H9 (cell line): ENCODE measurements at regions not wholly inside any gene's neighbourhood (a gene's known extent, or its start where the extent isn't known, plus 50 kb on each side); places are given as distances from the start of the nearest gene placed in this dataset.

Experiments used
- DNase-seq: peaks from one replicate; pipeline ENCODE4 v3.0.0-alpha.2; 2017
- H2AFZ ChIP-seq: one replicate; pipeline ENCODE4 v1.6.1; 2013; ENCODE audit warnings: mild to moderate bottlenecking, low read length, control low read depth, moderate library complexity
- H2AK5ac ChIP-seq: 2 replicates; pipeline ENCODE4 v1.6.1; 2013; ENCODE audit warnings: low read length, control low read depth, mixed read lengths; ENCODE audit not compliant: insufficient read length
- H2BK120ac ChIP-seq: one replicate; pipeline ENCODE4 v1.6.1; 2013; ENCODE audit warnings: low read depth, mild to moderate bottlenecking, low read length, control low read depth, inconsistent platforms; ENCODE audit not compliant: poor library complexity, severe bottlenecking
- H2BK12ac ChIP-seq: 2 replicates; pipeline ENCODE4 v1.6.1; 2013; ENCODE audit warnings: low read length, control low read depth, mixed read lengths, low read depth; ENCODE audit not compliant: insufficient read length
- H2BK15ac ChIP-seq: 2 replicates; pipeline ENCODE4 v1.6.1; 2013; ENCODE audit warnings: low read depth, low read length, control low read depth
- H2BK20ac ChIP-seq: one replicate; pipeline ENCODE4 v1.6.1; 2013; ENCODE audit warnings: low read depth, mild to moderate bottlenecking, low read length, control low read depth, inconsistent platforms; ENCODE audit not compliant: poor library complexity, severe bottlenecking
- H2BK5ac ChIP-seq: 2 replicates; pipeline ENCODE4 v1.6.1; 2013; ENCODE audit warnings: low read length, control low read depth, mixed read lengths; ENCODE audit not compliant: insufficient read length
- H3K14ac ChIP-seq: 2 replicates; pipeline ENCODE4 v1.6.1; 2013; ENCODE audit warnings: low read length, control low read depth; ENCODE audit not compliant: insufficient read depth
- H3K18ac ChIP-seq: 2 replicates; pipeline ENCODE4 v1.6.1; 2013; ENCODE audit warnings: low read depth, mild to moderate bottlenecking, mixed read lengths, low read length, control low read depth; ENCODE audit not compliant: insufficient read length
- H3K23ac ChIP-seq: 2 replicates; pipeline ENCODE4 v1.6.1; 2013; ENCODE audit warnings: low read length, control low read depth, mixed read lengths, low read depth; ENCODE audit not compliant: insufficient read length
- H3K23me2 ChIP-seq: 2 replicates; pipeline ENCODE4 v1.6.1; 2013; ENCODE audit warnings: low read depth, mild to moderate bottlenecking, mixed read lengths, low read length, control low read depth; ENCODE audit not compliant: insufficient read length, poor library complexity, severe bottlenecking
- H3K27ac ChIP-seq: 2 replicates; pipeline ENCODE4 v1.5.1; 2013; ENCODE audit warnings: low read length, control low read depth, mixed read lengths, low read depth; ENCODE audit not compliant: insufficient read length
- H3K27me3 ChIP-seq: 2 replicates; pipeline ENCODE4 v1.6.1; 2013; ENCODE audit warnings: low read length, control low read depth, inconsistent platforms; ENCODE audit not compliant: insufficient read depth
- H3K4ac ChIP-seq: 2 replicates; pipeline ENCODE4 v1.6.1; 2013; ENCODE audit warnings: low read depth, mild to moderate bottlenecking, control low read depth, inconsistent platforms, low read length, moderate library complexity
- H3K4me1 ChIP-seq: 2 replicates; pipeline ENCODE4 v1.6.1; 2013; ENCODE audit warnings: low read length, control low read depth, inconsistent platforms; ENCODE audit not compliant: insufficient read depth
- H3K4me2 ChIP-seq: 2 replicates; pipeline ENCODE4 v1.6.1; 2013; ENCODE audit warnings: low read length, control low read depth, mixed read lengths; ENCODE audit not compliant: insufficient read length, insufficient read depth
- H3K56ac ChIP-seq: 2 replicates; pipeline ENCODE4 v1.6.1; 2013; ENCODE audit warnings: low read depth, mild to moderate bottlenecking, mixed read lengths, low read length, control low read depth; ENCODE audit not compliant: insufficient read length
- H3K79me1 ChIP-seq: 2 replicates; pipeline ENCODE4 v1.6.1; 2013; ENCODE audit warnings: low read depth, mild to moderate bottlenecking, moderate library complexity, low read length, control low read depth, inconsistent platforms; ENCODE audit not compliant: insufficient read depth, poor library complexity, severe bottlenecking
- H3K79me2 ChIP-seq: 2 replicates; pipeline ENCODE4 v1.6.1; 2013; ENCODE audit warnings: low read length, control low read depth, inconsistent platforms; ENCODE audit not compliant: insufficient read depth
- H3K9ac ChIP-seq: 2 replicates; pipeline ENCODE4 v1.6.1; 2013; ENCODE audit warnings: low read length, control low read depth, mixed read lengths; ENCODE audit not compliant: insufficient read length; ENCODE audit errors: extremely low read depth
- H3K9me3 ChIP-seq: one replicate; pipeline ENCODE4 v1.6.1; 2013; ENCODE audit warnings: low read depth, low read length, inconsistent platforms; ENCODE audit not compliant: control insufficient read depth
- H3T11ph ChIP-seq: one replicate; pipeline ENCODE4 v1.6.1; 2013; ENCODE audit warnings: mild to moderate bottlenecking, low read length, control low read depth, inconsistent platforms
- H4K20me1 ChIP-seq: one replicate; pipeline ENCODE4 v1.6.1; 2013; ENCODE audit not compliant: control insufficient read depth, insufficient read length, insufficient read depth
- H4K5ac ChIP-seq: 2 replicates; pipeline ENCODE4 v1.6.1; 2013; ENCODE audit warnings: low read depth, mild to moderate bottlenecking, mixed read lengths, low read length, control low read depth; ENCODE audit not compliant: insufficient read length
- H4K8ac ChIP-seq: replicated peaks from 2 replicates; pipeline ENCODE4 v1.6.1; 2013; ENCODE audit warnings: low read length, control low read depth, mixed read lengths, low read depth; ENCODE audit not compliant: insufficient read length
- H4K91ac ChIP-seq: 2 replicates; pipeline ENCODE4 v1.6.1; 2013; ENCODE audit warnings: low read depth, mild to moderate bottlenecking, moderate library complexity, mixed read lengths, low read length, control low read depth; ENCODE audit not compliant: insufficient read length
- H3K27ac Mint-ChIP-seq, 3 experiments: 2 replicates in 2 of 3; 3 replicates in 1 of 3; pipeline ENCODE4 v1.8.0; 2020 to 2021; ENCODE audit warnings: mixed read lengths in 3 of 3, mild to moderate bottlenecking in 1 of 3, moderate library complexity in 1 of 3
- H3K27me3 Mint-ChIP-seq: 2 replicates; pipeline ENCODE4 v1.8.0; 2021; ENCODE audit warnings: low read depth, mild to moderate bottlenecking, moderate library complexity, mixed read lengths
- H3K36me3 Mint-ChIP-seq, 3 experiments: 2 replicates in 2 of 3; 3 replicates in 1 of 3; pipeline ENCODE4 v1.8.0; 2020 to 2021; ENCODE audit warnings: low read depth in 3 of 3, mixed read lengths in 3 of 3; ENCODE audit not compliant: insufficient read depth in 1 of 3
- H3K4me1 Mint-ChIP-seq, 2 experiments: 2 replicates each; pipeline ENCODE4 v1.8.0; 2020; ENCODE audit warnings: mixed read lengths in 2 of 2
- H3K4me3 Mint-ChIP-seq, 2 experiments: 2 replicates in 1 of 2; 3 replicates in 1 of 2; pipeline ENCODE4 v1.8.0; 2020 to 2021; ENCODE audit warnings: mild to moderate bottlenecking in 2 of 2, mixed read lengths in 2 of 2, moderate library complexity in 1 of 2
- H3K9me3 Mint-ChIP-seq, 2 experiments: 2 replicates in 1 of 2; 3 replicates in 1 of 2; pipeline ENCODE4 v1.8.0; 2020; ENCODE audit warnings: mild to moderate bottlenecking in 2 of 2, mixed read lengths in 2 of 2, moderate library complexity in 1 of 2
- CTCF ChIP-seq: fragments of 200-600 bp; sonication (generic); conservative IDR thresholded peaks from 3 replicates; pipeline ENCODE4 v1.8.0; 2021; ENCODE audit warnings: antibody characterized with exemption, mild to moderate bottlenecking
- WGBS: extraction: QIAGEN DNeasy Blood & Tissue Kit; methylation state at CpG from one replicate; pipeline ENCODE4 v1.1.7; 2013; ENCODE audit warnings: missing lambda C conversion rate, low lambda C conversion rate, mixed read lengths; ENCODE audit not compliant: insufficient read length; ENCODE audit errors: extremely low coverage; 5-methylcytosine and 5-hydroxymethylcytosine counted together

- Histone ChIP-seq H3K27me3 (no peaks in the 10 kb centered on the region; the same call in 1 of the 2 replicates), H3K56ac (no peak overlapping the region), H3T11ph (no peak overlapping the region), H3K14ac (no peak overlapping the region), H2BK120ac (no peak overlapping the region), H3K79me1 (no peaks in the 10 kb centered on the region), H4K8ac (no peak overlapping the region), H2AFZ (no peak overlapping the region), H4K5ac (no peak overlapping the region), H3K4me1 (peaks cover 8% of the 10 kb centered on the region), H3K79me2 (no peaks in the 10 kb centered on the region; the same call in 1 of the 2 replicates), H3K27ac (no peak overlapping the region), H3K9me3 (no peaks in the 10 kb centered on the region), H2BK5ac (no peak overlapping the region), H3K18ac (no peak overlapping the region), H2BK15ac (no peak overlapping the region), H3K4me2 (no peak overlapping the region), H4K20me1 (peaks cover 2% of the 10 kb centered on the region), H3K23ac (no peak overlapping the region), H3K23me2 (no peaks in the 10 kb centered on the region), H2AK5ac (no peak overlapping the region), H4K91ac (no peak overlapping the region), H3K9ac (no peak overlapping the region), H2BK12ac (no peak overlapping the region), H3K4ac (no peak overlapping the region), H2BK20ac (no peak overlapping the region)
- Mint-ChIP-seq H3K27me3 (no peaks in the 10 kb centered on the region; the same call in none of the 2 replicates), H3K4me3 (no peak overlapping the region; a peak in 1 of 5 replicates), H3K36me3 (peaks cover 4 to 12% (median 8%) of the 10 kb centered on the region in 3 experiments; a peak in 4 of 7 replicates), H3K27ac (no peak overlapping the region; a peak in 1 of 7 replicates), H3K9me3 (no peaks in the 10 kb centered on the region; a peak in 1 of 5 replicates), H3K4me1 (peaks cover 63 to 67% of the 10 kb centered on the region in 2 experiments)
- DNase-seq, result no peak
- WGBS, result no CpG with 5 or more reads among the region's 4 CpGs
- TF ChIP-seq CTCF, result no peak
Observed at GRCh38 chr2:201964011-201964410, 69.6 kb upstream of the FZD7 start.
